ENCODE measurements at regions not wholly inside any gene's neighbourhood (a gene's known extent, or its start where the extent isn't known, plus 50 kb on each side); places are given as distances from the start of the nearest gene placed in this dataset.

- H3K36me3 ChIP-seq: no peaks in the 10 kb centered on the region
- DNase-seq (ENCODE audit: low spot score in 2 of 2): no peak
Measured at GRCh38 chr18:39699340-39699964, 2133.9 kb upstream of the CELF4 start.

DNA sequence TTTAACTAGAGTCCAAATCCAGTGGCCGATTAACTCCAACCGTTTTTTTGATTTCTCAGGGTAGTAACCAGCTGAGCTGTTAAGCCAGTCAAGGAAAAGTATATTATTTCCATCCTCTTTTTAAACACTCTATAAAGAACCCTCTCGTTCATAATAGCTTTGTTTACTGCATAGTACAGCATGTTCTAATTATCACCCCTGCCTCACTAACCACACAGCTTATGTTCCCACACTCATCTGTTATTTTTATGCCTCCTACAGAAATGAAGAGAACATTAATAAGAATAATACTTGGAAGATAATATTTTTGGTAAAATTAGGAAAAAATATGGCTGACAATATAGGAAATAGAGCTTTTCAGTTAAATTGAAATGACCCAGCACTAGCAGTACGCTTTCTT is 2132.8 kb upstream of the CELF4 start:
- TF ChIP-seq POLR2AphosphoS5 (IDR thresholded peaks at IDR 0.05) (no peak), CTCF (IDR thresholded peaks at IDR 0.05) (no peak), POLR2A (IDR thresholded peaks at IDR 0.05) (no peak)

More at GRCh38 chr18:39699340-39699964, 2133.9 kb upstream of the CELF4 start:
- Histone ChIP-seq H3K9me3 (no peaks in the 10 kb centered on the region), H3K27ac (no peak overlapping the region), H3K4me3 (no peak overlapping the region), H3K27me3 (no peaks in the 10 kb centered on the region), H3K4me1 (no peaks in the 10 kb centered on the region)
- intact Hi-C loops (cut with DNase I; ENCODE audit: low total_unique reads): no loop called here
- TF ChIP-seq CTCF (IDR thresholded peaks at IDR 0.05) (no peak), POLR2A (IDR thresholded peaks at IDR 0.05) (no peak), POLR2AphosphoS5 (IDR thresholded peaks at IDR 0.05) (no peak)

GRCh38 chr18:39693359-39693758 is 2127.8 kb upstream of the CELF4 start:
- no peak for DNase-seq (ENCODE audit: low spot score in 2 of 2)
- intact Hi-C loops (cut with DNase I; ENCODE audit: low total_unique reads): no loop called here
- H3K4me3 ChIP-seq: no peak overlapping the region
- no peaks in the 10 kb centered on the region for H3K4me1 ChIP-seq
- no peaks in the 10 kb centered on the region for H3K36me3 ChIP-seq
- no peak overlapping the region for H3K27ac ChIP-seq
- no peaks in the 10 kb centered on the region for H3K27me3 ChIP-seq
- H3K9me3 ChIP-seq: no peaks in the 10 kb centered on the region
- no peak for TF ChIP-seq POLR2AphosphoS5 (IDR thresholded peaks at IDR 0.05)
- TF ChIP-seq CTCF (IDR thresholded peaks at IDR 0.05): no peak
- TF ChIP-seq POLR2A (IDR thresholded peaks at IDR 0.05): no peak

More for the DNA sequence above, 2132.8 kb upstream of the CELF4 start:
- Histone ChIP-seq H3K27ac (no peak overlapping the region), H3K9me3 (no peaks in the 10 kb centered on the region), H3K4me3 (no peak overlapping the region), H3K36me3 (no peaks in the 10 kb centered on the region), H3K4me1 (no peaks in the 10 kb centered on the region), H3K27me3 (no peaks in the 10 kb centered on the region)
- intact Hi-C loops (cut with DNase I; ENCODE audit: low total_unique reads): no loop called here
- no peak for DNase-seq (ENCODE audit: low spot score in 2 of 2)

DNA sequence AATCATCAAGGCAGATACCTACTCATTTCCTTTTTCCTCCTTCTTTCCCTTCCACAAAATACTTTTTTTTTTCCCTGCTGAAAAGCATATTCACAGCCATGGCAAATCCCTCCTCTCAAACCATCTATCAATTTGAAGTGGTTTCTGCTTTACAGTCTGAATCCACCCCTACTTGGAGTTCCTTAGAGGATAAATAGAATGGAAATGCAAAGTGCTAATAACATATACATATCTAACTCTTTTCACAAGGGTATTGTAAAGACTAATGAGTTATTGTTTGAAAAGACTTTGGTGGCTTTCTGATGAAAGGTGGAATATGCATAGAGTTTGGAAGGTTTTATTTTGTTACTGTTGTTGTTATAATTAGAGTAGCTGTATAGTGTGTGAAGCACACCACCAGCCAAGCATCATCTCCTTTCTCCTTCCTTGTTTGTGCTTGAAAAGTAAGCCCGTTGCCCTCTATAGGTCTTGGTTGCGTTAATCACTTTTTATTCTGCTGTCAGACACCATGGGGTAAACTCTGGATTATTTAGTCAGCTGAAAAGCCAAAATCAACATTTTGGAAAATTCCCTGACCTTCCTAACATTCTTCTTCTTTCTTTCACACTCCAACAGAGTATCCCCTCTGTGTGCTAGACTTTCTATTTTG is 2126.9 kb upstream of the CELF4 start:
- Histone ChIP-seq H3K4me3 (no peak overlapping the region), H3K27me3 (no peaks in the 10 kb centered on the region), H3K27ac (no peak overlapping the region), H3K4me1 (no peaks in the 10 kb centered on the region), H3K9me3 (no peaks in the 10 kb centered on the region), H3K36me3 (no peaks in the 10 kb centered on the region)
- intact Hi-C loops (cut with DNase I; ENCODE audit: low total_unique reads): no loop called here
- TF ChIP-seq POLR2A (IDR thresholded peaks at IDR 0.05) (no peak), CTCF (IDR thresholded peaks at IDR 0.05) (no peak), POLR2AphosphoS5 (IDR thresholded peaks at IDR 0.05) (no peak)
- DNase-seq (ENCODE audit: low spot score in 2 of 2): no peak

DNA sequence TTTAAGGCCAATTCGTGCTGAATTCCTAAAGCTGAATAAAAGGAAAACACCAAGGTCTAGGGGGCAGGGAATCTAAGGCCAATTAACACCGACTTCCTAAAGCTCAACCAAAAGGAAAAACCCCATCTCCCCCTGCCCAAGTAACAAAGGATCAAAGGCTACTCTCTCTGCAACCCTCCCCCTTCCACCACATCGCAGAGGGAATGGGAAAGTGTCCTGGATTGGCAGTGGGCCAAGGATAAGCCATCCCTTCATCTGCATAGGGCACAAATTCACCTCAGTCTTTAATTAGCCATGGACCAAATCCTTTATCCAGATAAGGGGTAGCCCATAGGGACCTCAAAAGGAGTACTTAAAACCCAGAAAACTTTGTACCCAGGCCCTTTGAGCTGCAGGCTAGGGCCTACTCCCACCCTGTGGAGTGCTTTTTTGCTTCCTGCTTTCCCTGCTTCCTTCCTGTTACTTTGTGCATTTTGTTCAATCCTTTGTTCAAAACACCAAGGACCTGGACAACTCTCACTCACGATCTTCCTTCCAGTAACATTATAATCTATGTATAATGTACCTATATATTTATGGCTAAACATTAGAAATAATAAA is 2119.8 kb upstream of the CELF4 start:
- no peak for TF ChIP-seq CTCF (IDR thresholded peaks at IDR 0.05)
- no peak for TF ChIP-seq POLR2AphosphoS5 (IDR thresholded peaks at IDR 0.05)
- TF ChIP-seq POLR2A (IDR thresholded peaks at IDR 0.05): no peak
- Histone ChIP-seq H3K4me1 (no peaks in the 10 kb centered on the region), H3K36me3 (no peaks in the 10 kb centered on the region), H3K9me3 (no peaks in the 10 kb centered on the region), H3K4me3 (no peak overlapping the region), H3K27me3 (no peaks in the 10 kb centered on the region), H3K27ac (no peak overlapping the region)
- no peak for DNase-seq (ENCODE audit: low spot score in 2 of 2)
- intact Hi-C loops (cut with DNase I; ENCODE audit: low total_unique reads): no loop called here
